ENCODE measurements at regions not wholly inside any gene's neighbourhood (a gene's known extent, or its start where the extent isn't known, plus 50 kb on each side); places are given as distances from the start of the nearest gene placed in this dataset.
"Not testable (repeated sequence)": the region's sequence is repeated elsewhere in the genome, so short reads cannot be mapped to it uniquely, and the experiment has no call there.

DNA sequence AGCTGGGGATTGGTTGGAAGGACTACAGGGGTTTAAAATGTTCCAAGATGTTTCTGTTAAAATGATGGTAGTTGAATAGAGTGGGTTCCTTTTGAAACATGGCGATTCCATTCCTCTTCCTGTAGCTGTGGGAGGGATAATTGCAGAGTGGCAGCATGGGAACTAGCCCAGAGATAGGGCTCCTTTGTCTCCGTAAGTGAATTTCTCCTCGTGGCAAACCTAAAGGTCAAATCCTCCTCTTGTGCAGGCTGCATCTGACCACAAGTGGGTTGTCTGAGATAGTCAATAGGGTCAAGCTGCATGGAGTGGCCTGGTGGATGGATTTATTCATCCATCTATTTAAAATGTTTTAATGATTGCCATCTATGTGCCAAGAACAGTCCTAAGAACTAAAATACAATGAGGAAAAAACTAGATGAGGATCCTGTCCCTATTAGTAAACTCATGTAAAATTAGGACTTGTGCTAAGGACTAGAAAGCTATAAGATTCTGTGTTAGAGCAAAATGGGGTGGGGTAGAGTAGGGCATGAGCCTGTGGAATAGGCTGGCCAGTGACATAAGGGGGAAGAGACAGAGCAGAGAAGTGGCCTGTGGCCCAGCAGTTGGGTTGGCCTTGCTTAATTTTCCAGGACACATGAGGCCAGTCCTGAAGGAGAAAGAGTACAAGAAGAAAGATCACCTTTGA lies 89.1 kb upstream of the IVNS1ABP start:
- no peak for DNase-seq (ENCODE audit: low read depth in 2 of 2)

DNA sequence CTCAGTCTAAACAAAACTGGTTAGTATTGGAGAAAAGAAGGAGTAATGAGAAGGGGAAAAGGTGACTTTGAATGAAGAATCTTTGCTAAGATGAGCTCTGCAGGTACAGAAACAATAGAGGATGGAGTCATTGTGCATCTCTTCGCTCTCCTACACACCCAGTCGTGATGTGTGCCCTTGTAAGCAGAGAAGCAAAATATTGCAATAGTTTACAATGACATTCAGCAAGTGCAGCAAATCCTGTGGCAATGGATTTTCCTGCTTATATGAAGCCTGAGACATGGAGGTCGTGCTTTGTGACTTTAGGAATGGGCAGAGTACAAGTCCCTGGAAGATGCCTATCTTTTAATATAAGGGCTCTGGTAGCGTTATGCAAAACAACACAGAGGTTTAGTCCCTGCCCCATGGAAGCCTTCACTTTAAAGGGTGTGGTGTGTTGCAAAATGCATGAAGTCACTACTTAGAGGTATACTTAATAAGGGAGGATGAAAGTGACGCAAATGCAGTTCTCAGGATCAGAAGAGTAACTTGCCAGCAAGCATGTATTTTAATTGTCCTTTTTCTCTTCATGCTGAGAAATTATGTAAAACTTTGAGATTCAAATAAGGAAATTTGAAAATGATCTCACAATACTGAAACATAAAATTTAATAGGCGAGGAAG lies 88.0 kb upstream of the IVNS1ABP start:
- DNase-seq (ENCODE audit: low read depth in 2 of 2): no peak

DNA sequence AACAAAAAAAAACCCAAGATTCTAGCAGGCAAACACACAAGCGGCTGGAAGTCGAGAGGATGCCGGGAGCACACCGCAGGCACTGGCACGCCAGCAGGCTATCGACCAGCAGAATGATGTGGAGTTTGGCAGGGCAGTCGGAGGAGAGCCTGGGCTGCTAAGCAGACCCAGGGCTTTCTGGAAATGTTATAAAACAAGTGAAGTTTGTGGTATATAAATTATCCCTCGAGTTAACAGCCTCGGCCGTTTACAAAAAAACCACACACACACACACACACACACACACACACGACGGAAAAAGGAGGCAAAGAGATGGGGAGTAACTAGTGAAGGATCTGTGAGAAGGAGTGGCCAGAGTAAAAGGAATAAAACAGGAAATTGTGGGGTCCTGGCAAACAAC lies 87.2 kb upstream of the IVNS1ABP start:
- no peak for DNase-seq (ENCODE audit: low read depth in 2 of 2)

DNA sequence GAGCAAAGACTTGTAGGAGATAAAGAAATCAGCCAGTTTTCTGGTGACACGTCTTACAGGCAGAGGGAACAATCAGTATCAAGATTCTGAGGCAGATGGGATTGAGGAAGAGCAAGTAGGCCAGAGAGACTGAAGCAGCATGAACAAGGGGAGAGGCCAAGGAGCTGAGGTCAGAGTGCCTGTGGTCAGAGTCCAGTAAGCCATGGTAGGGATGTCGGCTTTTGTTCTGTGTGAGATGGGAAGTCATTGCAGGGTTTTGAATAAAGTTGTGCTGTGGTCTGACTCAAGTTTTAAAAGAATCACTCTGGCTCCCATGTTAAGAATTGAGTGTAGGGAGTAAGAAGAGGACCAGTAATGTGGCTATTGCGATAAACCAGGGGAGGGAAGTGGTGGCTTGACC lies 85.9 kb upstream of the IVNS1ABP start:
- no peak for DNase-seq (ENCODE audit: low read depth in 2 of 2)

DNA sequence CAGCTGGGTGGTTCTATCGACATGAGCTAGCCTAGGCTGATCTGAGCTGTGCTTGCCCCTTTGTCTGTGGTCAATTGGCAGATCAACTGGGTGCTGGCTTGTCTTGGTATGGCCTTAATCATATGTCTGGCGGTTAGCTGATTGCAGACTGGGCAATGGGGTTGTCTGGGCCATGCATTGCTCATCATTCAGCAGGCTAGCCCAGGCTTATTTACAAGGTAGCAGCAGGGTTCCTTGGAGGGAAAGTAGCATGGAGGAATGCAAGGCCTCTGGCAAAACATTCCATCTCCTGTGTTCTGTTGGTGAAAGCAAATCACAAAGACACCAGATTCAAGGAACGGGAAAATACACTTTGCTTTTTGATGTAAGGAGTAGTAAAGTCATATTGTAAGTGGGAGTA lies 84.0 kb upstream of the IVNS1ABP start:
- DNase-seq (ENCODE audit: low read depth in 2 of 2): no peak

DNA sequence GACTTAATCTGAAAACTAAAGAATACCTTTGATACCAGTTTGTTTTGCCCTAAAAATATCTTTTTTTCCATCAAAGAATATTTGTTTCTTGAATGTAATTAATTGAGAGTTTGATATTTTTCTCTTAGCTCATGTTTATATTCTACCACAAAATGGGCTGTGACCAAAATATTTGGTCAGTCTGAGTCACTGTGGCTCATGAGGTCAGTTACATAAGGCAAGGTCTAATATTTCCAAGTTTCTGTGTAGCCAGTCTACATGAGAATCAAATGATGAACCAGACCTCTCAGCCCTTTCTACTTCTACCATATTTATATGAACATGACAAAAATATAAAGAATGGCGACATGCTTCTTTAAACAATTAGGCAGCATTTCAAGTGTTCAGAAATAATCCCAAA lies 83.0 kb upstream of the IVNS1ABP start:
- DNase-seq (ENCODE audit: low read depth in 2 of 2): no peak

DNA sequence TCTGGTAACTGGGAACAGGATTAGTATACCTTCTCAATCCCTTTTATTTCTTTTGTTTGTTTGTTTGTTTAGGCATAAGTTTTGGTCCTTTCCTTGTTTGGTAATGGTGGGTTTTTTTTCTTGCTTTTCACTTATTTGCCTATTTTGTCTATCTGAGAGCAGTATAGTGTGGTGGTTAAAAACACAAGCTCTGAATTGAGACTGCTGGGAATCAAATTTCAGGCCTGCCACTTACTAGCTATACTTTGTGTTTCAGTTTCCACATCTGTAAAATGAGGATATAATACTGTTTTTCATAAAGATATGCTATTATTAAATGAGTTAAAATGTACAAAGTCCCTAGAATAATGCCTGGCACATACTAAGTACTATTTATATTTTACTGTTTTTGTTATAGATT lies 81.6 kb upstream of the IVNS1ABP start:
- DNase-seq (ENCODE audit: low read depth in 2 of 2): no peak

DNA sequence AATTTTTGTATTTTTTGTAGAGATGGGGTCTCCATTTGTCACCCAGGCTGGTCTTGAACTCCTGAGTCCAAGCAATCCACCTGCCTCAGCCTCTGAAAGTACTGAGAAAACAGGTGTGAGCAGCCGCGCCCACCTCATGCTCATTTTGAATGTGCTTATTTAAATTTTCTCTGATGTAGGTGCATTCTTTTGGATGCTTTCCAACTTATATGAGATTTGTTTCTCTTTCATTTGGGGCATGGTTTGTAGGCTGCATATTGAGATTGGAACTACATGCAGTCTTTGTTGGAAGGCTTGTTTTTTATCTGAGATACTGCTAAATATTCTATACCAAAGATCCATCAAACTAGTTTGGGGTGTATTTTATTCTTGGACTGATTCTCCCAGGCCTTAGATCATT lies 81.0 kb upstream of the IVNS1ABP start:
- no peak for DNase-seq (ENCODE audit: low read depth in 2 of 2)

DNA sequence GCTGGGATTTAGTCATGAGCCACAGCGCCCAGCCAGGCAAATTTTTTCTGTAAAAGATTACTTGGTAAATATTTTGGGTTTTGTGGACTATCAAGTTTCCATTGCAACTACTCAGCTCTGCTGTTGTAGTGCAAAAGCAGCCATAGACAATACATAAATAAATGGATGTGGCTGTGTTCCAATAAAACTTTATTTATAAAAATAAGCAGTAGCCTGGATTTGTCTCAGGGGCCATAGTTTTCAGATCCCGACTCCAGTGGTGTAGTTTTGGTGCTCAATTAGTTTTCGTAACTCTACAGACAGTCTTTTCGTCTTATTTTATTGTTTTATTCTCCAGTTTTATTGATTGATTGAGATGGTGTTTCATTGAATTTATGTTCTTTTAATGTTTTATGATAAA lies 80.1 kb upstream of the IVNS1ABP start:
- DNase-seq (ENCODE audit: low read depth in 2 of 2): no peak

DNA sequence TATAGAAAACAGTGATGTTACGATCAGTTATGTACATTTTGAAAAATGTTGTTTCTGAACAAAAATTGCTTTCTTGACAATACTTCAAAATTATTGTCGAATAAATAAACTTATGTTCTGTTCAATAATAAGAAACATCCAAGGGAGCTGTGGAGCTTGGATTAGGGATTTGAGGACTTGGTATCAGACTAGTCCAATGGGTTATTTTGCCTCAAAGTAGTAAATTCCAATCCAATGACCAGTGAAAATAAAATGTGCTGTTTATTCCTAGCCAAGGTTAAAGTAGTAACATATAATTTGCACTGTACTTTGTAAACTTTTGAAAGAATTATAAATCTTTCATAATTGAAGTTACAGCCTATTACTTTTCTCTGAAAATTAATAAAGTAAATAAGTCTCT lies 79.1 kb upstream of the IVNS1ABP start:
- no peak for DNase-seq (ENCODE audit: low read depth in 2 of 2)

DNA sequence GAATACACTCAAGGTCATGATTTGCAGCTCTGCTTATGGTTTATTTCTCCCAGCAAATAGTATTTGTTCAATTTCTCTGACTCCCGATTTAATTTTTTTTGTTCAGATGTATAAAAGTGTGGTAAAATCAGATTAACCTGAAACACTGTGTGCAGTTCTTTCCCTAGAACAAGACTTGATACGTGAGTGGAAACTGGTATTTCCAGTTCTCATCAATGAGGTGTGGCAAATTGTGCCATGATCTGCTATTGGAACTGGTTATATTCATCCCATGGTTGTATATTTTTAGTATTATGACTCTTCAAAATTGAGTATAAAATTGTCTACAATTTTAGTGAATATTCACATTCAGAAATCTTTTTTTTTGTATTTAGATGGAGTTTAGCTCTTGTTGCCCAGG lies 76.8 kb upstream of the IVNS1ABP start:
- DNase-seq (ENCODE audit: low read depth in 2 of 2): no peak

DNA sequence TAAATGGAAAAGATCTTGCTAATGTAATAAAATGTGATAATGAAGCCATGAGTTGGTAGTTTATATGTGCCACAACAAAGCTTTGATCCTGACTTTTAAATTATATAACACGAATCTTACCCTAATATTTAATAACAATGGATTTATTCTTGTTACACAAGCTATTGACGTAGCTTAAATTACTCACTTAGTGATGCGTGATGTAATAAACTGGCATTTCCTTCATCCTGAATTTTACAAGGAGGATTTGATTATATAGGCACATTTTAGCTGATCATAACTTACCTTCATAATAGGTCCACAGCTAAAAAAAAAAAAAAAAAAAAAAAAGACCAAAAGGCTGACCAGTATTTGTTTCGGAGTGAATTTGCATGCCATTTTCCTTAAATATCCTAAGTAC lies 76.2 kb upstream of the IVNS1ABP start:
- no peak for DNase-seq (ENCODE audit: low read depth in 2 of 2)

DNA sequence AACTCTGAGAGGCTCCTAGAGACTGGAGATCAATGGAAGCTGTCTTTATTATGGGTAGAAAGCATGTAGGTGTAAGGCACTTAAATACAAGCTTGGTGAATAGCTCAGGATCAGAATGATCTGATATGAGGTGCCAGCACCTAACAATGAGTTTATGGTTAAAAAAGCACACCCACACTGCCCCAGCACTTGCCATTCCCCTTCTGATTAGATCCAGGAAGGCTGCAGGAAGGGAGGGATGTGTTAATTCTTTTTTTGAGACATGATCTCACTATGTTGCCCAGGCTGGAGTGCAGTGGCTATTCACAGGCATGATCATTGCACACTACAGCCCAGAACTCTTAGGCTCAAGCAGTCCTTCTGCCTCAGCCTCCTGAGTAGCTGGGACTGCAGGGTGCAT lies 71.8 kb upstream of the IVNS1ABP start:
- DNase-seq (ENCODE audit: low read depth in 2 of 2): no peak

DNA sequence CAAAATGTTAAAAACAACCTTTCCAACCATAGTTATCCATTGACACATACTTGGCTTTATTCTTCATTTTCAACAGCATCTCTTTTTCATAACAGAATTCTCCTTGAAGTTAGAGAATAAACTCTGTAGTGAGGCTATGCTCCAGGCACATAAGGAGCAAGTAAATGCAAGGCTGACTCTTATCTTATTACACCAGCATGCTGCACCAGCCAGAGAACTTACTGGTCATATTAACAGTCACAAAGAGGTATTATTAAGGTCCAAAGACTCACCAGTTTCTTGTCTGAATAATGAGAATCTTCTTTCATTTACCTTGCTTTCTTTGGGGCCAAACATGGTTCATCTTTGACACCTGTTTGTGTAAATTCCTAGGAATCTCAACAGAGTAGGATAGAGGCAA lies 71.3 kb upstream of the IVNS1ABP start:
- DNase-seq (ENCODE audit: low read depth in 2 of 2): no peak

DNA sequence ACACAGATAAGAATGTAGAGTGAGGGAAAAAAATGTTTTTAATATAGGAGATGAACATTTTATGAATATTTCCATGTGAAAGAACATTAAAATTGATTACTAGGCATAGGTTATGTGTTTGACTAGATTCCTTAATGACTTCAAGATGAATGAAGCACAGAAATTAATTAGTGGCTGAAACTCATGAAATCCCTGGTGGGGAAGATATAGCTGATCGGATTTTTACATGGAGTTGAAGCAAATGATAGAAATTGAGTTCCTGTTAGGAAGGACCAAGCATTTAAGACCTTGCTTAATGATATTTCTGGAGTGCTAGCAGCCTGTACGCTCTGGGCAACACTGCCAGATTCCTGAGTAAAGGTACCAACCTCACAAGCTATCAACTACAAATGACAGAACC lies 68.9 kb upstream of the IVNS1ABP start:
- DNase-seq (ENCODE audit: low read depth in 2 of 2): no peak

DNA sequence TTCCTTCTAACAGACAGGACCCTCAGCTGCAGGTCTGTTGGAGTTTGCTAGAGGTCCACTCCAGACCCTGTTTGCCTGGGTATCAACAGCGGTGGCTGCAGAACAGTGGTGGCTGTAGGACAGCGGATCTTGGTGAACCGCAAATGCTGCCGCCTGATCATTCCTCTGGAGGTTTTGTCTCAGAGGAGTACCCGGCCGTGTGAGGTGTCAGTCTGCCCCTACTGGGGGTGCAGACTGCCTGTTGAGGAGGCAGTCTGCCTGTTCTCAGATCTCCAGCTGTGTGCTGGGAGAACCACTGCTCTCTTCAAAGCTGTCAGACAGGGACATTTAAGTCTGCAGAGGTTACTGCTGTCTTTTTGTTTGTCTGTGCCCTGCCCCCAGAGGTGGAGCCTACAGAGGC lies 66.8 kb upstream of the IVNS1ABP start:
- DNase-seq (ENCODE audit: low read depth in 2 of 2): not testable (repeated sequence)

DNA sequence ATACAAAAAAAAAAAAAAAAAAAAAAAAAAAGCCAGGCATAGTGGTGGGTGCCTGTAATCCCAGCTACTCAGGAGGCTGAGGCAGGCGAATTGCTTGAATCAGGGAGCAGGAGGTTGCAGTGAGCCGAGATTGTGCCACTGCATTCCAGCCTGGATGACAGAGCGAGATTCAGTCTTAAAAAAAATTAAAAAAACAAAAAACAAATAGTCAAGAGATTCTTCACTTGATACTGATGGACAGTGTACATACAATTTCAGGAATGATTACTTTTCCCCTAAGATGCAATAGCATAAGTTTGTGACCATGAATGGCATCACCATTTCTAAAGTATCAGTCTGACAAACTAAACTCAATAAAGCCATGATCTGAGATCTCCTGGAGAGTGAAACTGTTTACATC lies 60.8 kb upstream of the IVNS1ABP start:
- DNase-seq (ENCODE audit: low read depth in 2 of 2): no peak

DNA sequence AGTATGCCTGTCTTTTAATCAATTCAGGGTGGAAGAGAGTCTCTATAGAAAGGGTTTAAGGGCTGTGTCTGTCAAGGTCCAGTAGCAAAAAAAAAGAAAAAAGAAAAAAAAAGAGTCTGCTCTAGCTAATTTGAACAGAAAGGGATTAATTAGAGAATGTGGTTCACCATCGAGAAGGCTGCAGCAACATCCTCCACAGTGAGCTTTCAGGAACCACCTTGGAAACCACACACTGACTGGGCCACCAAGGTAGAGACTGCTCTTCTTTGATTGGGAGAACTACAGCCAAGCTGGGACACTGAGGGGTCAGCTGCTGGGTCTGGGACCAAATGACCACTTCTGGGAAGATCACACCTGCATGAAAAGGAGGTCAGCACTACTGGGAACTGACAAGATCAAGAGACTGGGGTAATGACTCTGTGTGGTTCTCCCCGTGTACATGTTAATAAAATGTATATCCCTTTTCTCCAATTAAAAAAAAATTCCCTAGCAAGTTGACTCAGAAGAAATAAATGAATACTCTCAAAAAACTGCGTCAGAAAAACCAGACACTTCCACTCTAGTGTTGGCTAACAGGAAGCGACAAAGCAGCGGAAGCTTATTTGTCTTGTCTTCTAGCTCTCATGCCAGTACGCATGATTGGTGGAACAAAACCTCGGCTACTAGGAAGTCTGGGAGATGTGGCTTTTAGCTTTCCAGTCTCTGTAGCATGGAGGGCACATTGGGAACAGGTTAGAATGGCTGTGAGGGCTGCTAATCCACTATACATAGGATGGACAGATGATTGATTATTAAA lies 60.0 kb upstream of the IVNS1ABP start:
- DNase-seq (ENCODE audit: low read depth in 2 of 2): no peak

DNA sequence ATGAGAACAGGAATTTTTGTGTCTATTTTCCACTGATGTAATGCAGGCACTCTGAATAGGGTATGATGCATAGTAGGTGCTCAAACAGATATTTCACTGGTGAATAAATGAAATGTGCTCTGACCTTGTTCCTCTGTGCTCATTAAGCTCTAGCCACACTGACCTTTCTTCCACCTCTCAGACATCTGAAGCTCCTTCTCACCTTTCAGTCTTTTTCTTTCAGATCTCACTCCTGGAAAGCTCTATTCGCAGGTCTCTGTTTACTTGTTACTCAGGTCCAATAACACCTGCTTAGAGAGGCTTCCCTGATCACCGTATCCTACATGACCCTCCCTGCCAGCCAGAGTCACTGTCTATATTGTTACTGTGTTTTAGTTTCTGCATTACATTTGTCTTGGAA lies 59.2 kb upstream of the IVNS1ABP start:
- no peak for DNase-seq (ENCODE audit: low read depth in 2 of 2)

DNA sequence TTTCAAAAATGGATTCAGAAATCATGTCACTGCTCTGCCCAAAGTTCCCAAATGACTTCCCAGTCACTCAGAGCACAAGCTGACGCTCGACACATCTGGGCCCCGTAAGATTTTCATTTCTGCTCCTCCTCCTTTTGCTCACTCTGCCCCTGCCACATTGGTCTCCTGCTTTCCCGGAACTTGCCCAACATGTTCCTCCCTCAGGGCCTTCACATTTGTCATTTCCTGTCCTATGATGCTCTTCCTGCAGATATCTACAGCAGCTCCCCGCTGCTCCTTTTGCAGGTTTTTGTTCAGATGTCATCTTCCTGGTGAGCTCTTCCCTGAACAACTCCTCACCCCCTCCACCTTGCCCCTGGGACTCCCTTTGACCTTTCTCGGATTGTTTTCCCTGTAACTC lies 58.5 kb upstream of the IVNS1ABP start:
- no peak for DNase-seq (ENCODE audit: low read depth in 2 of 2)

DNA sequence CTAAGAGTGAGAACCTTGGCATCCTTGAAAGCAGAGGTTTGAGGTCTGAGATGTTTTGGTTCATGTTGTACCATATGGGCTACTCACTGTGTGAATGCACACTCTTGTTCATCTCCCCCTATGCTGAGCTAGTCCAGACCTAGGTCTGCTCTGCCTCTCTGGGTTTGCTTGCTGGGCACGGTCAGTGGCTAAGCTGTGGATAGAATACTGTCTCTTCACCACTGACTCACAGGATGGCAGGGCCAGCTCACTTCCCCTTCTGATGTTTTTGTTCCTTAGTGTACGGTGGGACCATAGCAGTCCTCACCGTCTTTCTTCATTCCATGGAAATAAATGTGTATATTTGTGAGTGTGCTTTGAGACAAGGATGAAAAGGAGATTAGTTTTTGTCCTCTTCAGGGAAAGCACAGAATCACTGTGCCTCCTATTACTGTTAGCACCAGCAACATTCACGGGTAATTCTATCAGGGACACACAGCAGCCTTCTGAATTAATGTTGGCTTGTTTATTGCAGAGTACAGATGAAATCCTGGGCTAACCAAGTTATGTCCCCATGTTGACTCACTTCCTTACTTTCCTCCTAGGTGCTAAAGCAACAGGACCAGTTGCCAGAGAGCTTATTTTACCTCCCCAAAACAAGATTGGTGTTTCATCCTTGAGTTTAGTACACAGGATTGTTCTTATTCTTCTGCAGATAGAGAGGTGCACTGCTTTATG lies 56.9 kb upstream of the IVNS1ABP start:
- DNase-seq (ENCODE audit: low read depth in 2 of 2): no peak

DNA sequence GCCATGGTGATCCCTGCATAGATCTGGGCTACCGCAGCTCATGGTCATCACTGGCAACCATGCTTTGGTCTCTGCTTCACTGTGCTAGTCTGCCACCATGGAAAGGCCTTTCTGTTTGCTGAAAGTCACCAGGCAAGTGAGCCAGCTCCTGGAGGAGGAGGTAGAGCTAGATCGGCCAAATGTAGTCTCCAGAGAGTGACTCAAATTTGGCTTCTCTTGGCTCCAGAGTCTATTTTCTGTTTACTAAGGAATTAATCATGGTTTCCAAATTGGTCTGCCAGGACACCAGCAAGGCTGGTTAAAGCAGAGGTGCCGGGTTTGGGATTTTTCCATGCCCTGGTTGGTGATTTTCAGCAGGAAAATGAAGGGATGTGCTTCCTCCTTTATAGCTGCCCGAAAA lies 52.7 kb upstream of the IVNS1ABP start:
- no peak for DNase-seq (ENCODE audit: low read depth in 2 of 2)
